Epithelial cell of proximal tubule (primary cell): ENCODE measurements at regions not wholly inside any gene's neighbourhood (a gene's known extent, or its start where the extent isn't known, plus 50 kb on each side); places are given as distances from the start of the nearest gene placed in this dataset.
"Not testable (repeated sequence)": the region's sequence is repeated elsewhere in the genome, so short reads cannot be mapped to it uniquely, and the experiment has no call there.

Source experiments
- DNase-seq: peaks from one replicate; pipeline ENCODE4 v3.0.0-alpha.2; 2011; ENCODE audit warnings: low read depth
- H3K4me3 ChIP-seq: 2 replicates; pipeline ENCODE4 v1.5.1; 2011; ENCODE audit warnings: low read depth, mild to moderate bottlenecking, low read length
- TF ChIP-seq, protein P1 (sequence below): conservative IDR thresholded peaks from 2 replicates; pipeline ENCODE4 v1.5.1; 2012; ENCODE audit warnings: low read depth, mild to moderate bottlenecking, low read length

DNA sequence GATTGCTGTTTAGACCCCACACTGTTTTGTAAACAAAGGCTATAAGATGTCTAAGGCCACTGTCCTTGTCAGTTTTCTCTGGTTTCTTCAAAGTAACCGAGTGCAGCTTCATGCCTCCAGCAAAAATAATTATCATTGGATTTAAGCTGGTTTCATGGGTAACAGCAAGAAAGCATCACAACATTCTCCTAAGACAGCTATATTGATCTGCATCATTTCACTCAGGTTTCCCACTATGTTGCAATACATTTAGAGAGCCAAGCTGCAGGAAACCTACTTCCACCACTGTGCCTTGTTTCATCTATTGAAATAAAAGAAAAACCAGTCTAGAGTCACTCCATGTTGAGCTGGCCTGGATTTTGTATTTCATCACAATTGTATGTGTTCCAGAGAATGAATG is 351.4 kb downstream of the OXSM start:
- TF ChIP-seq, protein P1, sequence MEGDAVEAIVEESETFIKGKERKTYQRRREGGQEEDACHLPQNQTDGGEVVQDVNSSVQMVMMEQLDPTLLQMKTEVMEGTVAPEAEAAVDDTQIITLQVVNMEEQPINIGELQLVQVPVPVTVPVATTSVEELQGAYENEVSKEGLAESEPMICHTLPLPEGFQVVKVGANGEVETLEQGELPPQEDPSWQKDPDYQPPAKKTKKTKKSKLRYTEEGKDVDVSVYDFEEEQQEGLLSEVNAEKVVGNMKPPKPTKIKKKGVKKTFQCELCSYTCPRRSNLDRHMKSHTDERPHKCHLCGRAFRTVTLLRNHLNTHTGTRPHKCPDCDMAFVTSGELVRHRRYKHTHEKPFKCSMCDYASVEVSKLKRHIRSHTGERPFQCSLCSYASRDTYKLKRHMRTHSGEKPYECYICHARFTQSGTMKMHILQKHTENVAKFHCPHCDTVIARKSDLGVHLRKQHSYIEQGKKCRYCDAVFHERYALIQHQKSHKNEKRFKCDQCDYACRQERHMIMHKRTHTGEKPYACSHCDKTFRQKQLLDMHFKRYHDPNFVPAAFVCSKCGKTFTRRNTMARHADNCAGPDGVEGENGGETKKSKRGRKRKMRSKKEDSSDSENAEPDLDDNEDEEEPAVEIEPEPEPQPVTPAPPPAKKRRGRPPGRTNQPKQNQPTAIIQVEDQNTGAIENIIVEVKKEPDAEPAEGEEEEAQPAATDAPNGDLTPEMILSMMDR = no peak
- DNase-seq = no peak
- H3K4me3 ChIP-seq = no peak overlapping the region

DNA sequence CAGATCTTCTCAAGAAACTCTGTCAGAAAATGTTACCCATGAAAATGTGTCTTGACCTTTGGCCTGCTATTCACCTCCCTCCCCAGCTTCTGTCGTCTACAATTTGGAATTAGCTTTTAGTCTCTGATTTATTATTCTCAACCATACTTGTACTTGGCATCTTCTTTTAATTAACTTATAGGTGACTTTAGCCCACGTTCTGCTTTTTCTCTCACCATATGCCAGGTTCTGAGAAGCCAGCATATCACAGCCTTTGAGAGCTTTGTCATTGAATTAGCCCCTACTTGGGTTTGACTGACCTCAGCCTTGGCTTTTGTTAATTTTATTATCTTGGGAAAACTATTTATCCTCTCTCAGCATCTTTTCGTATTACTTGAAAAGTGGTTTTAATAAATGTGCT is 355.9 kb downstream of the OXSM start:
- no peak for DNase-seq
- TF ChIP-seq, protein P1 = no peak

DNA sequence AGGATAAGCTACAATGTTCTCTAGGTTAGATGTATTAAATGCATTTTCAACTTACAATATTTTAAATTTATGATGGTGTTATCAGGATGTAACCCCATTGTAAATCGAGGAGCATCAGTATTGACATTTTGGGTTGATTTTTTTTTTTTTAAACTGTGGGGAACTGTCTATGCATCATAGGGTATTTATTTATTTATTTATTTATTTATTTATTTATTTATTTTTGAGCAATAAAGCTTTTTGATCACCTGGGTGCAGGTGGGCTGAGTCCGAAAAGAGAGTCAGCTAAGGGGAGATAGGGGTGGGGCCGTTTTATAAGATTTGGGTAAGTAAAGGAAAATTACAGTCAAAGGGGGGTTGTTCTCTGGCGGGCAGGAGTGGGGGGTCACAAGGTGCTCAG is 367.5 kb downstream of the OXSM start:
- not testable (repeated sequence) for DNase-seq

More for the DNA sequence above, 355.9 kb downstream of the OXSM start:
- no peak overlapping the region for H3K4me3 ChIP-seq

DNA sequence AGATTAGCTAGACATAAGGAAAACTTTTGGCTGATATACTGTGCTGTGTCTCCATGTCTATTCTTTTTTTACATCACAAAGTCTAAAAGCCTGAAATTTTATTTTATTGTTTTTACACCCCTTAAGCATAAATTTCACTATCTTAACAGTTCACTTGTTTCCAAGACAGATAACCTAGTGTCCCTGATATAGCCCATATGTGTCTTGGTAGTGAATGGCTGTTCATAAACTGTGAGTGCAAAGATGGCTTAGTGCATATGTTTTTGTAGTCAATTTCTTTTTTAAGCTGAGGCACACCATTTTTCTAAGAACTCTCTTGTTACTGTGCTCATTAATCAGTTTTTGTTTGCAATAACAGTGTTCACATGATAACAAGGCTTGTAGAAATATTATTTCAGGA is 381.1 kb downstream of the OXSM start:
- DNase-seq = no peak

More for the DNA sequence above, 367.5 kb downstream of the OXSM start:
- not testable (repeated sequence) for H3K4me3 ChIP-seq

DNA sequence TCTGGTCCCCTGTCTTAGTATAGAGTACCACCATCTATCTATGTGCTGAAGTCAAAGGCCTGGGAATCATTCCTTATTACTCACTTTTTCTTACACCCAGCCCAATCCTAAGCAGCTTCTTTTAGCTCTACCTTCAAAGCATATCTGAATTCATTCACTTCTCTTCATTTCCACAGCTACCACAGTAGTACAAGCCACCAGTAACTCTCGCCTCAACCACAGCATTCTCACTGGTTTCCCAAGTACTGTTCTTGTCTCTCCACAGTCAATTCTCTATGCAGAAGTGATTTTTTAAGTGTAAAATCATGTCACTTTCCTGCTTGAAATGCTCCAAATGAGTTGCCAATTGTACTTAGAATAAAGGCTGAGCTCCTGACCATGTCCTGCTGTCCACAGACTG is 401.7 kb downstream of the OXSM start:
- H3K4me3 ChIP-seq = no peak overlapping the region
- TF ChIP-seq, protein P1 = no peak
- DNase-seq = no peak

More for the DNA sequence above, 381.1 kb downstream of the OXSM start:
- H3K4me3 ChIP-seq = no peak overlapping the region
- TF ChIP-seq, protein P1 = no peak

DNA sequence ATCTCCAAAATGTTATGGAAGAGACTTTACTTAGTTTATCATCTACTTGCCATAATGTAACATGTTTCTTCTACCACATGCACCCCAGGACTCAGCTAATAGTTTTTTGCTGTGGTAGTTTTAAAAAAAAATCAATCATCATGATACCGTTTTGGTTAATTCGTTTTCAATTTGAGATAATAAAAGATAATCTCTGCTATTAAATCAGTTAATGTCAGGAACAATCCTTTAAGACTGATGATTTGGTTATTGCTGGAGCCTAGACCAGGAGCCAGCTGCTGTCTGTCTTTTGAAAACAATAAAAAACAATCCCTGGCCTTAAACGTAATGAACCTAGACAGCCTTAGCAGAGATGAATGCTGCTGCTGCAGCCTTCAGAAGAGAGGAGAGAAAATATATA is 403.7 kb downstream of the OXSM start:
- no peak overlapping the region for H3K4me3 ChIP-seq
- TF ChIP-seq, protein P1 = no peak
- DNase-seq = no peak

DNA sequence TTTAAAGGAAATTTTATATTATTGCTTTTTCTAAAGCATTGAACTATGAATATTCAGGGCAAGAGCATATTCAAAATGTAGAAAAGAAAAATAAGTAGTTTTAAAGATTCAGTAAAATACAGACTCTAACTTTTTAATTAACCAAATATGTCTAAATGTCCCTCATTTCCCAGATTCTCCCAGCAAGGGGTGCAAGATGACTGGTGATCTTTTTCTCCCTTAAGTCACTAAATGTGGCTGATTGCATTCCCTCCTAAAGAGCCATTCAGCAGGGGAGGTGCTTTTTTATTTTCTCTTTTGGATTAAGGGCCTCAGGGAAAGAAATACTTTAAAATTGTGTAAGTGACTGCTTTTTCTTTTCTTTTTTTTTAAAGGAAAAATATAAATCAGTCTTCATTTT is 406.9 kb downstream of the OXSM start:
- DNase-seq = no peak
- TF ChIP-seq, protein P1 = no peak
- H3K4me3 ChIP-seq = no peak overlapping the region

DNA sequence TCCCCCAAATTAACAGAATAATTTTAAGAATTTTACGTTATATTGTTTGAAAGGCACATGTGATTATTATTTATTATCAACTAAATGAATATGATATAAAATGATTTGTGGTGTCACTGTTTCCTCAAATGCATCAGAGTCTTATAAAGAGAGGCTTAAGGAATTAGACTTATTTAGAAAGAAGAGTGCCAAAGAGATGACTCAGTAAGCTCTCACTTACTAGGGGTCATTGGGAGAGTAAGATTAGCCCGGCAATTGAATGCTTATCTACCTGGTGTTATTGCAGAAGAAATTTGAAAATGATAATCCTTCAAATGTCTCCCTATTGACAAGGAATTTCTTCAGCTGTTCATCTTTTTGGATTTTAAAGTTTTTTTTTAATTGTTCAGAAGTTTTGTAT is 408.7 kb downstream of the OXSM start:
- DNase-seq = no peak
- H3K4me3 ChIP-seq = no peak overlapping the region
- TF ChIP-seq, protein P1 = no peak
